GM21717 (cell line): ENCODE measurements at regions not wholly inside any gene's neighbourhood (a gene's known extent, or its start where the extent isn't known, plus 50 kb on each side); places are given as distances from the start of the nearest gene placed in this dataset.
"Not testable (repeated sequence)": the region's sequence is repeated elsewhere in the genome, so short reads cannot be mapped to it uniquely, and the experiment has no call there.

Source experiments
- ATAC-seq: cut with Tn5 transposase; IDR thresholded peaks from one replicate; pipeline ENCODE4 v1.9.1; 2021; ENCODE audit warnings: mild to moderate bottlenecking, moderate library complexity; ENCODE audit not compliant: unreplicated experiment

GRCh38 chr2:8229546-8229986, 452.3 kb upstream of the ID2 start:
- peak; percentile 91 for ATAC-seq

- no peak for ATAC-seq
Observed at GRCh38 chr2:8230466-8230865, 451.4 kb upstream of the ID2 start.

GRCh38 chr2:8231902-8232301, 450.0 kb upstream of the ID2 start:
- no peak for ATAC-seq

- no peak for ATAC-seq
Observed at GRCh38 chr2:8232871-8233270, 449.0 kb upstream of the ID2 start.

- peak; percentile 40 for ATAC-seq
Observed at GRCh38 chr2:8234253-8234652, 447.6 kb upstream of the ID2 start.

GRCh38 chr2:8234757-8235374, 447.0 kb upstream of the ID2 start:
- peak; percentile 92 for ATAC-seq

- ATAC-seq: no peak
Observed at GRCh38 chr2:8235419-8235818, 446.4 kb upstream of the ID2 start.

- ATAC-seq: no peak
Observed at GRCh38 chr2:8236391-8236790, 445.5 kb upstream of the ID2 start.

- no peak for ATAC-seq
Observed at GRCh38 chr2:8238521-8239230, 443.2 kb upstream of the ID2 start.

GRCh38 chr2:8239531-8240088, 442.2 kb upstream of the ID2 start:
- no peak for ATAC-seq

GRCh38 chr2:8241317-8241716, 440.5 kb upstream of the ID2 start:
- no peak for ATAC-seq

GRCh38 chr2:8242739-8243138, 439.1 kb upstream of the ID2 start:
- ATAC-seq: no peak

GRCh38 chr2:8243748-8244400, 438.0 kb upstream of the ID2 start:
- no peak for ATAC-seq

- no peak for ATAC-seq
Observed at GRCh38 chr2:8244639-8245038, 437.2 kb upstream of the ID2 start.

- ATAC-seq: no peak
Observed at GRCh38 chr2:8246137-8246536, 435.7 kb upstream of the ID2 start.

- ATAC-seq: no peak
Observed at GRCh38 chr2:8247905-8248622, 433.8 kb upstream of the ID2 start.

GRCh38 chr2:8248623-8248957, 433.3 kb upstream of the ID2 start:
- ATAC-seq: no peak

GRCh38 chr2:8249141-8249540, 432.7 kb upstream of the ID2 start:
- ATAC-seq: no peak

- ATAC-seq: no peak
Observed at GRCh38 chr2:8249769-8250168, 432.1 kb upstream of the ID2 start.

GRCh38 chr2:8250290-8250689, 431.6 kb upstream of the ID2 start:
- ATAC-seq: not testable (repeated sequence)

- ATAC-seq: no peak
Observed at GRCh38 chr2:8251291-8251690, 430.6 kb upstream of the ID2 start.
